GM23338 (cell line): ENCODE measurements at regions not wholly inside any gene's neighbourhood (a gene's known extent, or its start where the extent isn't known, plus 50 kb on each side); places are given as distances from the start of the nearest gene placed in this dataset.

ENCODE experiments used
- ATAC-seq: fragments of 200-7000 bp; cut with Tn5 transposase; 3 replicates; pipeline ENCODE4 v1.9.1; 2020
- DNase-seq: peaks from one replicate; pipeline ENCODE4 v3.0.0-alpha.2; 2015; ENCODE audit warnings: low spot score
- H2AFZ ChIP-seq: fragments of 200-600 bp; sonication (generic); 2 replicates; pipeline ENCODE4 v1.8.0; 2016; ENCODE audit warnings: antibody characterized with exemption, mild to moderate bottlenecking, moderate library complexity
- H3F3A ChIP-seq: fragments of 200-600 bp; sonication (generic); replicated peaks from 2 replicates; pipeline ENCODE4 v1.8.0; 2017; ENCODE audit warnings: antibody characterized with exemption, mixed run types, low read depth
- H3K27ac ChIP-seq: fragments of 200-600 bp; sonication (generic); 2 replicates; pipeline ENCODE4 v1.6.1; 2016; ENCODE audit warnings: low read depth
- H3K27me3 ChIP-seq: fragments of 200-600 bp; sonication (generic); 2 replicates; pipeline ENCODE4 v1.8.0; 2016; ENCODE audit warnings: mild to moderate bottlenecking, mixed run types, moderate library complexity; ENCODE audit not compliant: insufficient read depth
- H3K36me3 ChIP-seq: fragments of 200-600 bp; sonication (generic); 2 replicates; pipeline ENCODE4 v1.8.0; 2016; ENCODE audit warnings: mild to moderate bottlenecking; ENCODE audit not compliant: insufficient read depth
- H3K4me1 ChIP-seq: fragments of 200-600 bp; sonication (generic); 2 replicates; pipeline ENCODE4 v1.8.0; 2016; ENCODE audit warnings: mild to moderate bottlenecking, moderate library complexity; ENCODE audit not compliant: insufficient read depth
- H3K4me2 ChIP-seq: fragments of 200-600 bp; sonication (generic); 2 replicates; pipeline ENCODE4 v1.7.1; 2017; ENCODE audit warnings: mixed run types
- H3K4me3 ChIP-seq: fragments of 200-600 bp; sonication (generic); 2 replicates; pipeline ENCODE4 v1.6.1; 2016; ENCODE audit warnings: mixed run types
- H3K79me2 ChIP-seq: fragments of 200-600 bp; sonication (generic); replicated peaks from 2 replicates; pipeline ENCODE4 v1.8.0; 2017; ENCODE audit warnings: mild to moderate bottlenecking; ENCODE audit not compliant: insufficient read depth
- H3K9me2 ChIP-seq: fragments of 200-600 bp; sonication (generic); 2 replicates; pipeline ENCODE4 v1.8.0; 2017; ENCODE audit not compliant: insufficient read depth
- H4K20me1 ChIP-seq: fragments of 200-600 bp; sonication (generic); replicated peaks from 2 replicates; pipeline ENCODE4 v1.8.0; 2017; ENCODE audit warnings: mild to moderate bottlenecking; ENCODE audit not compliant: insufficient read depth
- H3K27ac Mint-ChIP-seq: 2 replicates; pipeline ENCODE4 v1.8.0; 2020; ENCODE audit warnings: inconsistent platforms, mild to moderate bottlenecking, moderate library complexity, mixed read lengths
- H3K27me3 Mint-ChIP-seq: 3 replicates; pipeline ENCODE4 v1.8.0; 2022; ENCODE audit warnings: low read depth, mild to moderate bottlenecking, moderate library complexity, mixed read lengths, inconsistent platforms; ENCODE audit not compliant: insufficient read depth, poor library complexity
- H3K36me3 Mint-ChIP-seq: 3 replicates; pipeline ENCODE4 v1.8.0; 2021; ENCODE audit warnings: low read depth, mild to moderate bottlenecking, inconsistent platforms, moderate library complexity, mixed read lengths
- H3K4me1 Mint-ChIP-seq: 3 replicates; pipeline ENCODE4 v1.8.0; 2020; ENCODE audit warnings: mild to moderate bottlenecking, inconsistent platforms, mixed read lengths
- H3K4me3 Mint-ChIP-seq: 3 replicates; pipeline ENCODE4 v1.8.0; 2021; ENCODE audit warnings: moderate library complexity, mild to moderate bottlenecking, inconsistent platforms, mixed read lengths
- H3K9me3 Mint-ChIP-seq: 3 replicates; pipeline ENCODE4 v1.8.0; 2020; ENCODE audit warnings: moderate library complexity, mild to moderate bottlenecking, inconsistent platforms, mixed read lengths
- CREB1 ChIP-seq: fragments of 250-450 bp; sonication (Bioruptor Pico); IDR thresholded peaks from 2 replicates; pipeline ENCODE4 v1.5.0; 2020; ENCODE audit warnings: low read depth, mild to moderate bottlenecking, moderate library complexity
- NANOG ChIP-seq: IDR thresholded peaks from 2 replicates; pipeline ENCODE4 v1.6.1; 2016; ENCODE audit warnings: antibody characterized with exemption, borderline replicate concordance
- ZNF462 ChIP-seq: fragments of 250-450 bp; sonication (Bioruptor Pico); IDR thresholded peaks from 2 replicates; pipeline ENCODE4 v1.5.0; 2020; ENCODE audit warnings: mild to moderate bottlenecking, moderate library complexity
- TF ChIP-seq, protein P1 (sequence below): IDR thresholded peaks from 2 replicates; pipeline ENCODE4 v1.6.1; 2016; ENCODE audit warnings: antibody characterized with exemption

DNA sequence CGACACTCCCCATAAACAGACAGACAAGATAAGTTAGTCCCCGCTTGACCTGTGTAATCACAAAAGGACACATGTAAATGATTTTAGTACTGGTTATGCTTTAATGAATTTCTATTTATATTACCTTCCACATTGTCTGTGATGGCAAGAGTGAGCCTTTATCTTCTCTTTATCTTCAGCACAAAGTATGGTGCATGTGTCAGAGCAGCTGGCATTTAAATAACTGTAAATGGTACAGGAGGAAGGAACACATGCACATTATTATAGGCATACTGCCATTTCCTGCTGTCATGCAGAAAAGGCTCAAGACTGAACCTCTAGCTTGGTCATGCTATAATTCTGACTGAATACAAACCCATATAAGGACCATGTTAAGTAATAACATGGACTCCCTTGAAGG, 1342.7 kb upstream of the TENM4 start (continued):
- no peak for TF ChIP-seq ZNF462 (CRISPR knock-in tag)
- no peak for TF ChIP-seq NANOG
- no peak for TF ChIP-seq CREB1 (CRISPR knock-in tag)

GRCh38 chr11:80782135-80782885, 1341.5 kb upstream of the TENM4 start:
- DNase-seq = peak; percentile 18
- H3K9me3 Mint-ChIP-seq = no peaks in the 10 kb centered on the region
- Histone ChIP-seq H3K36me3 (no peaks in the 10 kb centered on the region), H3K4me1 (peaks cover 32% of the 10 kb centered on the region), H3K4me2 (peak overlapping the region; percentile 59), H2AFZ (peak overlapping the region; percentile 53), H3K9me2 (0 out of 2 replicates have a peak, but pooled peaks cover 6% of the 10 kb centered on the region), H3K27ac (no peak overlapping the region; the same call in 1 of the 2 replicates), H3K27me3 (no peaks in the 10 kb centered on the region), H3K79me2 (no peaks in the 10 kb centered on the region), H3F3A (no peaks in the 10 kb centered on the region), H3K4me3 (no peak overlapping the region), H4K20me1 (no peaks in the 10 kb centered on the region)
- TF ChIP-seq, protein P1, sequence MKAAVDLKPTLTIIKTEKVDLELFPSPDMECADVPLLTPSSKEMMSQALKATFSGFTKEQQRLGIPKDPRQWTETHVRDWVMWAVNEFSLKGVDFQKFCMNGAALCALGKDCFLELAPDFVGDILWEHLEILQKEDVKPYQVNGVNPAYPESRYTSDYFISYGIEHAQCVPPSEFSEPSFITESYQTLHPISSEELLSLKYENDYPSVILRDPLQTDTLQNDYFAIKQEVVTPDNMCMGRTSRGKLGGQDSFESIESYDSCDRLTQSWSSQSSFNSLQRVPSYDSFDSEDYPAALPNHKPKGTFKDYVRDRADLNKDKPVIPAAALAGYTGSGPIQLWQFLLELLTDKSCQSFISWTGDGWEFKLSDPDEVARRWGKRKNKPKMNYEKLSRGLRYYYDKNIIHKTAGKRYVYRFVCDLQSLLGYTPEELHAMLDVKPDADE = no peak
- TF ChIP-seq ZNF462 (CRISPR knock-in tag) = peak; percentile 50; the same call in 1 of the 2 replicates
- H3K4me1 Mint-ChIP-seq = peaks cover 44% of the 10 kb centered on the region
- H3K27me3 Mint-ChIP-seq = no peaks in the 10 kb centered on the region
- ATAC-seq = peak; percentile 85
- no peak overlapping the region for H3K27ac Mint-ChIP-seq
- H3K36me3 Mint-ChIP-seq = no peaks in the 10 kb centered on the region
- H3K4me3 Mint-ChIP-seq = peak overlapping the region; percentile 5; the same call in 2 of the 3 replicates
